ENCODE measurements at regions not wholly inside any gene's neighbourhood (a gene's known extent, or its start where the extent isn't known, plus 50 kb on each side); places are given as distances from the start of the nearest gene placed in this dataset.

DNA sequence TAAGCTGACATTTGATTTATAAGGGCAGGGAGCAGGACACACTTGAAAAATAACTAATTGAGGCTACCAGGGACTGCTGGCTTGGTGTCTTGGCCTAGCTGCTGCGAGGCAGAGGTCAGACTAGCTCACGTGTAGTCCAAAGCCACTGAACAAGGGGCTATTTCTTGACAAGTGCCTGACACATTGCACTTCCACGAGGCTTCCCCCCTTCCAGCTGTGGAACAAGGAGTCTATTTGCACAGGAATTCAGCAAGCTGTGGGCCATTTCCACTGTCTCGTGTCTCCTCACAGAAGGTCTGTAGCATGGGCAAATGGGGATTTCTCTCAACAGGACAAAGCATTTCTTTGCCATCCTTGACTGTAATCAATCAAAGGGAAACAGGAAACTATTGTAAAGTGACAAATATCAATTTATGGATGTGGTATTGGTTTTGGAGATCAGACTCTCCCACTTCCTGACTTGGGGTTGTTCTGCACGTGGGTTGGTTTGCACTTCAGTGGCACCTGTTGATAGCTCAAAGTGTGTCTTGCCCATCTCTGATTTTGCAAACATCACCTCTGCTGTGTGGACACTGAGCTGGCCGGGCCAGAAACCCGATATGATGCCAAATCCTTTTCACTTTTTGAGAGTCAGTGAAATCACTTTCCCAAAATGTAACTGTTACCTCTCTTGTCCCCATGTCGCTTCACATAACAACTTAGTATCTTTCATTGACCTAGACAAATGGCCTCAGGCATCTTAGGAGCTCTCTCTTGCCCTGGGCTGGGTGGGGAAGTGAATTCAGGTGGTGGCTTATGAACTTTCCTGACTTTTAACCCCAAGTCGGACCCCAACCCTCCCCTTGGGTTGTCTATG, 107.4 kb upstream of the MAMLD1 start:
- DNase-seq: no peak
- no peak overlapping the region for H2AK5ac ChIP-seq (ENCODE audit: low read length)
- no CpG with 5 or more reads among the region's 9 CpGs for WGBS (ENCODE audit: extremely low coverage, insufficient coverage, low lambda C conversion rate)
- H3K4me2 ChIP-seq (ENCODE audit: low read length): no peak overlapping the region
- H3K79me2 ChIP-seq (ENCODE audit: control insufficient read depth, insufficient read depth, low read length): no peaks in the 10 kb centered on the region
- H2BK5ac ChIP-seq (ENCODE audit: low read length): no peak overlapping the region
- no peaks in the 10 kb centered on the region for H3K27me3 ChIP-seq (ENCODE audit: insufficient read depth, low read length, poor library complexity)
- H3K79me1 ChIP-seq (ENCODE audit: low read length): no peaks in the 10 kb centered on the region
- no peak overlapping the region for H4K8ac ChIP-seq (ENCODE audit: low read depth, low read length)
- no peak overlapping the region for H3K4ac ChIP-seq (ENCODE audit: low read depth, low read length)
- no peak overlapping the region for H4K5ac ChIP-seq (ENCODE audit: low read length)
- H2BK120ac ChIP-seq (ENCODE audit: low read depth, low read length): no peak overlapping the region
- H3K23ac ChIP-seq (ENCODE audit: low read length): no peak overlapping the region
- no peak overlapping the region for H3K9ac ChIP-seq (ENCODE audit: low read length)
- no peak overlapping the region for H3K4me3 ChIP-seq (ENCODE audit: low read length)
- H2BK15ac ChIP-seq (replicated peaks; ENCODE audit: low read depth): no peak overlapping the region
- no peaks in the 10 kb centered on the region for H3K4me1 ChIP-seq (ENCODE audit: control insufficient read depth, low read depth, low read length)
- H3K27ac ChIP-seq (ENCODE audit: low read depth, low read length): no peak overlapping the region
- H3K18ac ChIP-seq (ENCODE audit: low read length): no peak overlapping the region
- no peak overlapping the region for H3K56ac ChIP-seq (ENCODE audit: low read length)
- no peaks in the 10 kb centered on the region for H3K36me3 ChIP-seq (ENCODE audit: control insufficient read depth, insufficient read depth, low read length)

GRCh38 chrX:150256297-150256650, 106.8 kb upstream of the MAMLD1 start:
- H3K27me3 ChIP-seq (ENCODE audit: insufficient read depth, low read length, poor library complexity): no peaks in the 10 kb centered on the region
- H3K56ac ChIP-seq (ENCODE audit: low read length): no peak overlapping the region
- no peak overlapping the region for H4K8ac ChIP-seq (ENCODE audit: low read depth, low read length)
- no peak overlapping the region for H2AK5ac ChIP-seq (ENCODE audit: low read length)
- H3K27ac ChIP-seq (ENCODE audit: low read depth, low read length): no peak overlapping the region
- no peak overlapping the region for H3K23ac ChIP-seq (ENCODE audit: low read length)
- no peak overlapping the region for H4K5ac ChIP-seq (ENCODE audit: low read length)
- no peak overlapping the region for H2BK5ac ChIP-seq (ENCODE audit: low read length)
- H3K4ac ChIP-seq (ENCODE audit: low read depth, low read length): no peak overlapping the region
- H3K18ac ChIP-seq (ENCODE audit: low read length): no peak overlapping the region
- no peaks in the 10 kb centered on the region for H3K4me1 ChIP-seq (ENCODE audit: control insufficient read depth, low read depth, low read length)
- H3K79me1 ChIP-seq (ENCODE audit: low read length): no peaks in the 10 kb centered on the region
- no peak overlapping the region for H2BK120ac ChIP-seq (ENCODE audit: low read depth, low read length)
- no peak overlapping the region for H3K4me3 ChIP-seq (ENCODE audit: low read length)
- no peak overlapping the region for H3K4me2 ChIP-seq (ENCODE audit: low read length)
- H2BK15ac ChIP-seq (replicated peaks; ENCODE audit: low read depth): no peak overlapping the region
- WGBS (ENCODE audit: extremely low coverage, insufficient coverage, low lambda C conversion rate): no CpG with 5 or more reads among the region's 2 CpGs
- no peak overlapping the region for H3K9ac ChIP-seq (ENCODE audit: low read length)
- H3K79me2 ChIP-seq (ENCODE audit: control insufficient read depth, insufficient read depth, low read length): no peaks in the 10 kb centered on the region
- DNase-seq: no peak
- H3K36me3 ChIP-seq (ENCODE audit: control insufficient read depth, insufficient read depth, low read length): no peaks in the 10 kb centered on the region

- H3K4me1 ChIP-seq (ENCODE audit: control insufficient read depth, low read depth, low read length): no peaks in the 10 kb centered on the region
Measured at GRCh38 chrX:150257353-150258175, 105.6 kb upstream of the MAMLD1 start.

GRCh38 chrX:150258176-150258425, 105.0 kb upstream of the MAMLD1 start:
- Histone ChIP-seq H3K4ac (ENCODE audit: low read depth, low read length) (no peak overlapping the region), H3K23ac (ENCODE audit: low read length) (no peak overlapping the region), H3K36me3 (ENCODE audit: control insufficient read depth, insufficient read depth, low read length) (no peaks in the 10 kb centered on the region), H3K79me2 (ENCODE audit: control insufficient read depth, insufficient read depth, low read length) (no peaks in the 10 kb centered on the region), H3K56ac (ENCODE audit: low read length) (no peak overlapping the region), H3K18ac (ENCODE audit: low read length) (no peak overlapping the region), H4K5ac (ENCODE audit: low read length) (no peak overlapping the region), H3K4me2 (ENCODE audit: low read length) (no peak overlapping the region), H3K79me1 (ENCODE audit: low read length) (no peaks in the 10 kb centered on the region), H2BK15ac (replicated peaks; ENCODE audit: low read depth) (no peak overlapping the region), H3K4me1 (ENCODE audit: control insufficient read depth, low read depth, low read length) (no peaks in the 10 kb centered on the region), H3K4me3 (ENCODE audit: low read length) (no peak overlapping the region), H3K27ac (ENCODE audit: low read depth, low read length) (no peak overlapping the region), H2AK5ac (ENCODE audit: low read length) (no peak overlapping the region), H2BK120ac (ENCODE audit: low read depth, low read length) (no peak overlapping the region), H3K9ac (ENCODE audit: low read length) (no peak overlapping the region), H3K27me3 (ENCODE audit: insufficient read depth, low read length, poor library complexity) (no peaks in the 10 kb centered on the region), H2BK5ac (ENCODE audit: low read length) (no peak overlapping the region), H4K8ac (ENCODE audit: low read depth, low read length) (no peak overlapping the region)
- WGBS (ENCODE audit: extremely low coverage, insufficient coverage, low lambda C conversion rate): no CpG with 5 or more reads among the region's 1 CpG
- no peak for DNase-seq

More at GRCh38 chrX:150257353-150258175, 105.6 kb upstream of the MAMLD1 start:
- Histone ChIP-seq H3K27ac (ENCODE audit: low read depth, low read length) (no peak overlapping the region), H3K23ac (ENCODE audit: low read length) (no peak overlapping the region), H4K8ac (ENCODE audit: low read depth, low read length) (no peak overlapping the region), H3K18ac (ENCODE audit: low read length) (no peak overlapping the region), H3K4me3 (ENCODE audit: low read length) (no peak overlapping the region), H3K79me1 (ENCODE audit: low read length) (no peaks in the 10 kb centered on the region), H3K79me2 (ENCODE audit: control insufficient read depth, insufficient read depth, low read length) (no peaks in the 10 kb centered on the region), H2BK15ac (replicated peaks; ENCODE audit: low read depth) (no peak overlapping the region), H3K27me3 (ENCODE audit: insufficient read depth, low read length, poor library complexity) (no peaks in the 10 kb centered on the region), H2BK5ac (ENCODE audit: low read length) (no peak overlapping the region), H3K9ac (ENCODE audit: low read length) (no peak overlapping the region), H3K56ac (ENCODE audit: low read length) (no peak overlapping the region), H2AK5ac (ENCODE audit: low read length) (no peak overlapping the region), H3K4me2 (ENCODE audit: low read length) (no peak overlapping the region), H2BK120ac (ENCODE audit: low read depth, low read length) (no peak overlapping the region), H4K5ac (ENCODE audit: low read length) (no peak overlapping the region), H3K4ac (ENCODE audit: low read depth, low read length) (no peak overlapping the region), H3K36me3 (ENCODE audit: control insufficient read depth, insufficient read depth, low read length) (no peaks in the 10 kb centered on the region)
- no CpG with 5 or more reads among the region's 1 CpG for WGBS (ENCODE audit: extremely low coverage, insufficient coverage, low lambda C conversion rate)
- no peak for DNase-seq

GRCh38 chrX:150258463-150259430, 104.4 kb upstream of the MAMLD1 start:
- H3K4me2 ChIP-seq (ENCODE audit: low read length): no peak overlapping the region
- no peaks in the 10 kb centered on the region for H3K27me3 ChIP-seq (ENCODE audit: insufficient read depth, low read length, poor library complexity)
- no peak overlapping the region for H3K18ac ChIP-seq (ENCODE audit: low read length)
- H4K5ac ChIP-seq (ENCODE audit: low read length): no peak overlapping the region
- no peaks in the 10 kb centered on the region for H3K36me3 ChIP-seq (ENCODE audit: control insufficient read depth, insufficient read depth, low read length)
- H3K4ac ChIP-seq (ENCODE audit: low read depth, low read length): no peak overlapping the region
- H2BK15ac ChIP-seq (replicated peaks; ENCODE audit: low read depth): no peak overlapping the region
- H3K56ac ChIP-seq (ENCODE audit: low read length): no peak overlapping the region
- H3K4me3 ChIP-seq (ENCODE audit: low read length): no peak overlapping the region
- WGBS (ENCODE audit: extremely low coverage, insufficient coverage, low lambda C conversion rate): no CpG with 5 or more reads among the region's 11 CpGs
- H3K27ac ChIP-seq (ENCODE audit: low read depth, low read length): no peak overlapping the region
- H2BK120ac ChIP-seq (ENCODE audit: low read depth, low read length): no peak overlapping the region
- H3K23ac ChIP-seq (ENCODE audit: low read length): no peak overlapping the region
- H2AK5ac ChIP-seq (ENCODE audit: low read length): no peak overlapping the region
- no peaks in the 10 kb centered on the region for H3K79me2 ChIP-seq (ENCODE audit: control insufficient read depth, insufficient read depth, low read length)
- H3K4me1 ChIP-seq (ENCODE audit: control insufficient read depth, low read depth, low read length): no peaks in the 10 kb centered on the region
- H4K8ac ChIP-seq (ENCODE audit: low read depth, low read length): no peak overlapping the region
- DNase-seq: no peak
- H3K9ac ChIP-seq (ENCODE audit: low read length): no peak overlapping the region
- H2BK5ac ChIP-seq (ENCODE audit: low read length): no peak overlapping the region
- no peaks in the 10 kb centered on the region for H3K79me1 ChIP-seq (ENCODE audit: low read length)
